ENCODE measurements at regions not wholly inside any gene's neighbourhood (a gene's known extent, or its start where the extent isn't known, plus 50 kb on each side); places are given as distances from the start of the nearest gene placed in this dataset.
"Not testable (repeated sequence)": the region's sequence is repeated elsewhere in the genome, so short reads cannot be mapped to it uniquely, and the experiment has no call there.

- POLR2A ChIA-PET (ENCODE audit: low non-redundant PET) = no interaction called here
- DNase-seq (ENCODE audit: low spot score) = no peak
- CTCF ChIA-PET = no interaction called here
- H3K27ac ChIP-seq = no peak overlapping the region
- TF ChIP-seq CTCF (conservative IDR thresholded peaks at IDR 0.05; ENCODE audit: low read depth) = no peak
These were observed 99.5 kb upstream of the OSBPL11 start for GRCh38 chr3:125694761-125695294.

GRCh38 chr3:125695688-125696087 lies 100.4 kb upstream of the OSBPL11 start:
- ChIA-PET POLR2A (ENCODE audit: low non-redundant PET) (no interaction called here), CTCF (interaction anchor here (0.7 kb wide), 1 partner anchor 19 kb away, joined by 3 read pairs; no protein-coding TSS in a partner anchor)
- H3K27ac ChIP-seq = no peak overlapping the region
- TF ChIP-seq CTCF (conservative IDR thresholded peaks at IDR 0.05; ENCODE audit: low read depth) = no peak
- no peak for DNase-seq (ENCODE audit: low spot score)

GRCh38 chr3:125697126-125697525 lies 101.8 kb upstream of the OSBPL11 start:
- POLR2A ChIA-PET (ENCODE audit: low non-redundant PET); DNase-seq (ENCODE audit: low spot score); H3K27ac ChIP-seq: not testable (repeated sequence)
- CTCF ChIA-PET = interaction anchor here (0.6 kb wide), 1 partner anchor 236 kb away, joined by 5 read pairs; no protein-coding TSS in a partner anchor

- DNase-seq (ENCODE audit: low spot score); POLR2A ChIA-PET (ENCODE audit: low non-redundant PET); H3K27ac ChIP-seq: not testable (repeated sequence)
- CTCF ChIA-PET = interaction anchor here (0.7 kb wide), 1 partner anchor 68 kb away, joined by 3 read pairs; no protein-coding TSS in a partner anchor
These were observed 102.8 kb upstream of the OSBPL11 start for GRCh38 chr3:125697979-125698640.

- DNase-seq (ENCODE audit: low spot score) = no peak
- no peak for TF ChIP-seq CTCF (conservative IDR thresholded peaks at IDR 0.05; ENCODE audit: low read depth)
- ChIA-PET POLR2A (ENCODE audit: low non-redundant PET) (no interaction called here), CTCF (no interaction called here)
- H3K27ac ChIP-seq = no peak overlapping the region
These were observed 120.4 kb upstream of the OSBPL11 start for GRCh38 chr3:125715651-125716050.

- POLR2A ChIA-PET (ENCODE audit: low non-redundant PET); DNase-seq (ENCODE audit: low spot score); H3K27ac ChIP-seq: not testable (repeated sequence)
- CTCF ChIA-PET = interaction anchor here (0.6 kb wide), 1 partner anchor 98 kb away, joined by 5 read pairs; no protein-coding TSS in a partner anchor
These were observed 136.9 kb upstream of the OSBPL11 start for GRCh38 chr3:125732151-125732550.

- POLR2A ChIA-PET (ENCODE audit: low non-redundant PET); H3K27ac ChIP-seq: not testable (repeated sequence)
These were observed 146.9 kb upstream of the OSBPL11 start for GRCh38 chr3:125741991-125742718.

GRCh38 chr3:125742845-125743244 lies 147.5 kb upstream of the OSBPL11 start:
- H3K27ac ChIP-seq; POLR2A ChIA-PET (ENCODE audit: low non-redundant PET): not testable (repeated sequence)
- DNase-seq (ENCODE audit: low spot score) = peak; percentile 18
- CTCF ChIA-PET = interaction anchor here (0.6 kb wide), 1 partner anchor 133 kb away, joined by 3 read pairs; no protein-coding TSS in a partner anchor

More at GRCh38 chr3:125741991-125742718, 146.9 kb upstream of the OSBPL11 start:
- CTCF ChIA-PET = interaction anchor here (0.6 kb wide), 2 partner anchors 132 to 393 kb away, joined by 3 to 5 read pairs; no protein-coding TSS in a partner anchor
- not testable (repeated sequence) for DNase-seq (ENCODE audit: low spot score)

- CTCF ChIA-PET; POLR2A ChIA-PET (ENCODE audit: low non-redundant PET); DNase-seq (ENCODE audit: low spot score); H3K27ac ChIP-seq: not testable (repeated sequence)
These were observed 161.8 kb upstream of the OSBPL11 start for GRCh38 chr3:125757050-125757449.

- DNase-seq (ENCODE audit: low spot score); POLR2A ChIA-PET (ENCODE audit: low non-redundant PET); H3K27ac ChIP-seq: not testable (repeated sequence)
- CTCF ChIA-PET = interaction anchor here (0.6 kb wide), 1 partner anchor 169 kb away, joined by 3 read pairs; no protein-coding TSS in a partner anchor
These were observed 163.4 kb upstream of the OSBPL11 start for GRCh38 chr3:125758641-125759130.

- H3K27ac ChIP-seq; DNase-seq (ENCODE audit: low spot score); POLR2A ChIA-PET (ENCODE audit: low non-redundant PET); CTCF ChIA-PET: not testable (repeated sequence)
These were observed 167.3 kb upstream of the OSBPL11 start for GRCh38 chr3:125762601-125763000.

All from RWPE1 (cell line).